Endothelial cell of umbilical vein (primary cell): ENCODE measurements at regions not wholly inside any gene's neighbourhood (a gene's known extent, or its start where the extent isn't known, plus 50 kb on each side); places are given as distances from the start of the nearest gene placed in this dataset.

Experiments
- BruUV-seq: library from RNA; stranded (reverse); fragments of 400-500 nt; replicated peaks from 2 replicates; lab custom pipeline; 2021; lab: Mats Ljungman, UMichigan
- CTCF ChIA-PET: fragments of 300-600, 350-600 bp; sonication (Branson Sonifier 250); formaldehyde crosslinking; loops from one replicate; lab custom pipeline; 2021; ENCODE audit warnings: antibody characterized with exemption, inconsistent platforms; lab: Charles Lee
- POLR2A ChIA-PET: fragments of 300-600, 350-600 bp; sonication (Branson Sonifier 250); formaldehyde crosslinking; loops from one replicate; lab custom pipeline; 2021; ENCODE audit warnings: antibody characterized with exemption, inconsistent platforms; lab: Charles Lee
- DNase-seq: peaks from one replicate; pipeline ENCODE4 v3.0.0-alpha.2; 2011; ENCODE audit warnings: low read depth, low spot score
- FAIRE-seq: peaks from 2 replicates; lab custom pipeline; 2011; peaks lifted over from hg19 to GRCh38; lab: Jason Lieb, UNC
- H2AFZ ChIP-seq: 2 replicates; pipeline ENCODE4 v1.6.0; 2012; ENCODE audit warnings: low read depth, low read length, control low read depth, inconsistent platforms
- H3K27ac ChIP-seq: 2 replicates; pipeline ENCODE4 v1.5.1; 2011; ENCODE audit warnings: low read depth, mild to moderate bottlenecking, control low read depth, low read length, moderate library complexity; ENCODE audit not compliant: insufficient read depth
- H3K27me3 ChIP-seq, 2 experiments: 2 replicates each; pipeline versions ENCODE4 v1.6.0 to v1.6.1; 2011; ENCODE audit warnings: low read length in 2 of 2, mixed read lengths in 1 of 2; ENCODE audit not compliant: control insufficient read depth in 2 of 2, insufficient read depth in 2 of 2
- H3K36me3 ChIP-seq, 2 experiments: 2 replicates in 1 of 2; 3 replicates in 1 of 2; pipeline ENCODE4 v1.5.1; 2011; ENCODE audit warnings: low read length in 2 of 2, mild to moderate bottlenecking in 1 of 2, moderate library complexity in 1 of 2; ENCODE audit not compliant: control insufficient read depth in 2 of 2, insufficient read depth in 2 of 2; ENCODE audit errors: extremely low read depth in 1 of 2
- H3K4me1 ChIP-seq: 3 replicates; pipeline ENCODE4 v1.5.1; 2011; ENCODE audit warnings: mild to moderate bottlenecking, low read length; ENCODE audit not compliant: control insufficient read depth, insufficient read depth; ENCODE audit errors: extremely low read depth
- H3K4me2 ChIP-seq: 2 replicates; pipeline ENCODE4 v1.6.1; 2011; ENCODE audit warnings: low read length, control low read depth, mixed read lengths; ENCODE audit not compliant: insufficient read depth
- H3K4me3 ChIP-seq, 3 experiments: fragments of 200-600 bp in 1 of 3; sonication (generic), shearing (Covaris generic) in 1 of 3; replicated peaks in 1 of 3; 2 replicates each; pipeline ENCODE4 v1.5.1; 2011 to 2016; ENCODE audit warnings: control low read depth in 3 of 3, low read length in 3 of 3, mild to moderate bottlenecking in 2 of 3, inconsistent platforms in 1 of 3, low read depth in 1 of 3, moderate library complexity in 1 of 3; ENCODE audit not compliant: insufficient read depth in 1 of 3
- H3K79me2 ChIP-seq: 2 replicates; pipeline ENCODE4 v1.6.0; 2012; ENCODE audit warnings: low read length, inconsistent platforms; ENCODE audit not compliant: control insufficient read depth, insufficient read depth
- H3K9ac ChIP-seq: replicated peaks from 2 replicates; pipeline ENCODE3; 2011; ENCODE audit warnings: low read length, control low read depth; ENCODE audit not compliant: insufficient read depth; ENCODE audit errors: extremely low read depth
- H3K9me1 ChIP-seq: replicated peaks from 3 replicates; pipeline ENCODE4 v1.6.0; 2011; ENCODE audit warnings: mild to moderate bottlenecking, low read length; ENCODE audit not compliant: control insufficient read depth, insufficient read depth; ENCODE audit errors: extremely low read depth
- H3K9me3 ChIP-seq: replicated peaks from 2 replicates; pipeline ENCODE4 v1.5.1; 2012; ENCODE audit warnings: low read length, inconsistent platforms; ENCODE audit not compliant: control insufficient read depth, insufficient read depth
- H4K20me1 ChIP-seq: replicated peaks from 2 replicates; pipeline ENCODE3; 2011; ENCODE audit warnings: mild to moderate bottlenecking, low read length; ENCODE audit not compliant: control insufficient read depth, insufficient read depth; ENCODE audit errors: extremely low read depth
- CTCF ChIP-seq, 2 donors: IDR thresholded peaks; 1 replicate in 1 of 2; 2 replicates in 1 of 2; pipeline ENCODE4 v1.5.1; 2011; ENCODE audit warnings: low read length in 2 of 2, mild to moderate bottlenecking in 2 of 2, moderate library complexity in 2 of 2, control low read depth in 1 of 2, inconsistent platforms in 1 of 2, low read depth in 1 of 2; ENCODE audit not compliant: insufficient read depth in 1 of 2; ENCODE audit errors: extremely low read depth in 1 of 2
- EZH2 ChIP-seq: IDR thresholded peaks from 2 replicates; pipeline ENCODE4 v1.6.1; 2012; ENCODE audit warnings: borderline replicate concordance, low read depth, mild to moderate bottlenecking, moderate library complexity, low read length, inconsistent platforms; ENCODE audit not compliant: severe bottlenecking
- FOS ChIP-seq: IDR thresholded peaks from 2 replicates; pipeline ENCODE4 v1.6.1; 2011; ENCODE audit warnings: mild to moderate bottlenecking, low read length, moderate library complexity, borderline replicate concordance; ENCODE audit not compliant: insufficient read depth
- GATA2 ChIP-seq: IDR thresholded peaks from 2 replicates; pipeline ENCODE4 v1.7.0; 2011; ENCODE audit warnings: low read depth, mild to moderate bottlenecking, moderate library complexity, mixed read lengths, low read length; ENCODE audit not compliant: insufficient read length, insufficient read depth
- JUN ChIP-seq: IDR thresholded peaks from 2 replicates; pipeline ENCODE4 v1.6.1; 2011; ENCODE audit warnings: borderline replicate concordance, low read depth; ENCODE audit not compliant: insufficient read length, insufficient read depth
- MAX ChIP-seq: IDR thresholded peaks from 2 replicates; pipeline ENCODE4 v1.6.1; 2011; ENCODE audit not compliant: insufficient read depth, insufficient read length
- MYC ChIP-seq: IDR thresholded peaks from one replicate; pipeline ENCODE4 v1.6.1; 2011; ENCODE audit warnings: mild to moderate bottlenecking, low read depth, low read length
- POLR2A ChIP-seq: IDR thresholded peaks from 2 replicates; pipeline ENCODE4 v1.6.1; 2012; ENCODE audit warnings: low read depth, mild to moderate bottlenecking, control low read depth, low read length
- POLR2AphosphoS5 ChIP-seq: IDR thresholded peaks from 2 replicates; pipeline ENCODE4 v1.6.1; 2012; ENCODE audit warnings: low read depth, mild to moderate bottlenecking, control low read depth, low read length, moderate library complexity; ENCODE audit not compliant: insufficient read depth
- dilution Hi-C: fragments of 300-500 bp; cut with MboI; formaldehyde crosslinking; loops from one replicate; pipeline ENCODE4 v1.15.0; 2019; ENCODE audit warnings: low sequenced_read_pairs; ENCODE audit not compliant: extremely low pct_ligation_motif_present
- intact Hi-C: fragments of 100-400 bp; cut with micrococcal nuclease; formaldehyde crosslinking; loops from one replicate; pipeline ENCODE4 v1.10.0; 2022

GRCh38 chr7:46286356-46286755, 365.3 kb upstream of the IGFBP3 start:
- no TSS peak for BruUV-seq
- Histone ChIP-seq H4K20me1 (no peaks in the 10 kb centered on the region), H3K9me1 (no peaks in the 10 kb centered on the region), H3K4me2 (no peak overlapping the region), H3K27ac (no peak overlapping the region), H3K4me3 (no peak overlapping the region), H3K9ac (no peak overlapping the region), H3K79me2 (no peaks in the 10 kb centered on the region), H3K36me3 (no peaks in the 10 kb centered on the region), H3K9me3 (no peaks in the 10 kb centered on the region), H3K4me1 (no peaks in the 10 kb centered on the region), H2AFZ (no peak overlapping the region), H3K27me3 (no peaks in the 10 kb centered on the region)
- intact Hi-C loops (no loop called here), dilution Hi-C loops (no loop called here)
- ChIA-PET CTCF (no interaction called here), POLR2A (no interaction called here)
- DNase-seq (no peak), FAIRE-seq (no peak)
- TF ChIP-seq MYC = no peak

GRCh38 chr7:46285878-46286277, 364.8 kb upstream of the IGFBP3 start:
- no TSS peak for BruUV-seq
- H3K79me2 ChIP-seq = no peaks in the 10 kb centered on the region
- intact Hi-C loops (no loop called here), dilution Hi-C loops (no loop called here)
- no peaks in the 10 kb centered on the region for H4K20me1 ChIP-seq
- TF ChIP-seq POLR2A (no peak), MYC (no peak), MAX (no peak), EZH2 (no peak), POLR2AphosphoS5 (no peak), FOS (no peak), GATA2 (no peak), CTCF (IDR thresholded peaks at IDR 0.05; ENCODE audit: extremely low read depth in 1 of 2, insufficient read depth in 1 of 2, low read depth in 1 of 2, low read length in 2 of 2) (no peak), JUN (no peak)
- H3K27me3 ChIP-seq = no peaks in the 10 kb centered on the region
- no peak overlapping the region for H3K9ac ChIP-seq
- H2AFZ ChIP-seq = no peak overlapping the region
- H3K4me2 ChIP-seq = no peak overlapping the region
- DNase-seq (no peak), FAIRE-seq (no peak)
- H3K27ac ChIP-seq = no peak overlapping the region
- ChIA-PET POLR2A (no interaction called here), CTCF (no interaction called here)
- H3K4me3 ChIP-seq = no peak overlapping the region
- no peaks in the 10 kb centered on the region for H3K9me1 ChIP-seq
- no peaks in the 10 kb centered on the region for H3K4me1 ChIP-seq
- H3K36me3 ChIP-seq = no peaks in the 10 kb centered on the region
- no peaks in the 10 kb centered on the region for H3K9me3 ChIP-seq
